NCI-H345 treated with DMSO at 0.1 percent for 48 hours (cell line): ENCODE measurements at regions not wholly inside any gene's neighbourhood (a gene's known extent, or its start where the extent isn't known, plus 50 kb on each side); places are given as distances from the start of the nearest gene placed in this dataset.
"Not testable (repeated sequence)": the region's sequence is repeated elsewhere in the genome, so short reads cannot be mapped to it uniquely, and the experiment has no call there.

Experiments used
- DNase-seq: peaks from one replicate; lab custom pipeline; 2025; ENCODE audit not compliant: unreplicated experiment; lab: John Stamatoyannopoulos, UW

DNA sequence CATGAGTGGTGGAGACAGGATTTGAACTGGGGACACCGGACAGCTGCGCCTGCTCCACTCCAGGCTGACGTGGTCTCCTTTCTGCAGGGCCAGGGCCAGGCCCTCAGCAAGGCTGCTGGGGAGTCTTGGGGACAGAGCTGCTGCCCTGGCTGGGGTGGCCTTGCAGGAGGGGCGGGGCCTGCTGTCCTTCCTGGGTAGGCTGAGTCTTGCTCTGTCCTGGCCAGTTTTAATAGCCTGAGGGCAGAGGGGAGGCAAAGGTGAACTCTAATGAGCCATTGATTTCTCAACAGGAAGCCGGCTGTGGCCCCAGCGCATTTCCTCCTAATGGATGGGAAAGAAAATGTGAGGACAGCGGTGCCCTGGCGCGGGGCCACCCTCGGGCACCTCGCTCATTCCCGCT, 428.4 kb upstream of the SULF2 start:
- not testable (repeated sequence) for DNase-seq

DNA sequence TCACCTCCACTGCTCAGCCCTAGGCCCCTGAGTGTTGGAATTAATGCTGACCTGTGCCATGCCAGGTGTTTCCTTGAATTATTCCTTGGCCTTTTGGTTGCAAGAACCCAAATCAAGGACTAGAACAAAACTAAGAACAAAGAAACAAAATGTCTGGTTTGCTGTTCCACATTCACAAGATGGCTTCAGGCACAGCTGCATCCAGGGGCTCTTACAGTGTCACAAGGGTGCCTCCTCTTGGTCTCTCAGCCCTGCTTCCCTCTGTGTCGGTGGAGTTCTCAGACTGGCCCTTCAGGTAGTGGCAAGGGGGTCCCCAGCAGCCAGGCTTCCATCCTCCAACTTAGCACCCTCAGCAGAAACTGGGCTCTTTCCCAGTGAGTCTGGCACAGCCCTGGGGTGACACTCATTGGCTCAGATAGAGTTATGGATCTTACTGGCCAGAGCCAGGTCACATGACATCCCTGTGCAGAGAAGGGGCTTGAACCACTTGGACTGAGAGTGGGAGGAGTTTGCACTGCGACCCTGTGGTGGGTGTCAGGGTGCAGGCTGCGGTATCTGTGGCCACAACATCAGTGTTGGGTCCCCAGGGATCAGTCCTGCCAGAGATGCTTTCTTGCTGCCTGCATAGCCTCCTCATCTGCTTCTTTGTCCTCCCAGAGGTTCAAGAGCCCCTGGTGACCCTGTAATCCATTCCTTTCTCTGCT, 427.7 kb upstream of the SULF2 start:
- no peak for DNase-seq

DNA sequence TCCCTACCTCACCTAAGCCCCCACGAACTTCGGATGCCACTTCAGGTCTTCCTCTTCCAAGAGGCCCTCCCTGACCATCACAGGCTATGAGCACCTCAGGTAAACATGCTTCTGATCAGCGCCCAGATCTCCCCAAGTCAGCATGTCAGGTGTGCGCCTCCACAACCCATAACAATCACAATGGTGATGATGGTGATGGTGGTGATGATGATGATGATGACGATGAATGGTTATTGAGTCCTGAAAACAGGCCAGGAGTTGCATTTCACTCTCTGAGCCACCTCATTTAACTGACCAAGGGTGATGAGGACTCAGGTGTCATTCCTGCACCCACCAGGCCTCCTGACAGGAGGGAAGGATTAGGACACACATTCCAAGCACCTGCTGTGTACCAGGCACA, 426.6 kb upstream of the SULF2 start:
- DNase-seq: no peak

DNA sequence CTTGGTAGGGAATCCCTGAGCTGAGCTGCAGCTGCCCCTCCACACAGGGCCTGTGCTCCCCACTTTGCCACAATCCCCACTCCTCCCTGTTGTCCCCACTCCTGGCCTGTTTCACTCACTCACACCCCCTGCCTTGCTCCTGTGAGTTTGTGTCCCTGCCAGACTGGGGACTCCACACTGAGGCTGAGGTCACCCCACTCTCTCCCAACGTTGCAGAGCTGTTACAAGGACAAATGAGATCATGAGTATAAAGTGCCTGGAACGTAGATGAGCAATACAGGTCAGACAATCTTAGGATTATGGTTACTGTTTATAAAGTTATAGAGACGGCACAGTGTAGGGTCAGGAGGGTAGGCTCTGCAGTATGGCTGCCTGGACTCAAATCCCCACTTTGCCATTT, 426.0 kb upstream of the SULF2 start:
- no peak for DNase-seq

DNA sequence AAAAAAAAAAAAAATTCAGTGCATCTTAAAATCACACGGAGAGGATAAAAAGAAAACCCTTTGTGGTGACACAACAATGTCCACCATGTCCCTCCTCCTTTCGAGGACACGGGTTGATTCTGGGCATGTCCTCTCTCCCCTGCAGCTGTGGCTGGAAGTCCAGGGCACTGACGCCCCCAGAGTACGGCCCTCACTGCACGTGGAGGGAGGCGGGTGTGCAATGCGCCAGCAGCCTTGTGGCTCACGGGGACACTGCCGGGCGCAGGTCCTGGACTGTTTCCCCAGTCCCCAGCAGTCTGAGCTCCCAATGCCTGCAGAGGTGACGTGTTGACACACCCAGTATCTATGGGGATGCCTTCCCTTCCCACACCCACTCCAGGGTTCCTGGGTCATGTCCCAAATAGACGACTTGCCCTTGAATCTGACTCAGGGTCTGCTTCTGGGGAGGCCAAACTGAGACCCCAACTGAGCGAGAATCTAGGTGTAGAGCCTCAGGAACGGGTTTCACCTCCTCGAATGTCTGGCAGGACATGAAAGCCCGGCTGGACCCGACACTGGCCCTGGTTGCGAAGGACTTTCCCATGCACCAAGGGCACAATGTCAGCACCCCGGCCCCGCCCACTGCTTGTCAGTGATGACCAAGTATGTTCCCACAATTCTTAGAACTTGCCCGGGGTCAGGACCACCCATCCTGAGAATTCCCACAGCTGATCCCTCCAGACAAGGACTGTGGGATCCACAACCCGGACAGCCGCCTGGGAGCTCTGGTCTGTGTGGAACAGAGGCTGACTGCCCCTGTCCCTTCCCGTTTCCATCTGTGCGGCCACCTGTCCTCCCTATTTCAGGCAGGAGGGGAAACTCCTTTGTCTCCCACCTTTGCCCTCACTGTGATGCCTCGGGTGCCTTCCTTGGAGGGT, 425.1 kb upstream of the SULF2 start:
- no peak for DNase-seq

DNA sequence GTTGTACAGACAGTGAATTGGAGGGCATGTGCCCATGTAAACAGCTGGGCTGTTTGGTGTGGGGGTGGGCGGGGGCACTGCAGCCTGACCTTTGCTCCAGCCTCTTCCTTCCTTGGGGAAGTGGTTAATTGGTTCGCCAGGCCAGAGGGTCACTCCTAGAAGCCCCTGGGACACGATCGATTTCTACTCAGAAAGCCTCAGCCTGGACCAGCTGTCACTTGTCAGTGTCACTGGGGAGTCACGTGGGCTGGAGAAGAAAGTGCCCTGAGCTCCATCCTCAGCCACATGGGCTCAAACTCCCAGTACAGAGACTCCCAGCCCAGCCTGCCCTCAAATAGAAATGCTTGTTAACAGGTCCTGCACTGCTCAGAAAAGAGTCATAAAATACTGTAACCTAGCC, 423.8 kb upstream of the SULF2 start:
- DNase-seq: no peak

DNA sequence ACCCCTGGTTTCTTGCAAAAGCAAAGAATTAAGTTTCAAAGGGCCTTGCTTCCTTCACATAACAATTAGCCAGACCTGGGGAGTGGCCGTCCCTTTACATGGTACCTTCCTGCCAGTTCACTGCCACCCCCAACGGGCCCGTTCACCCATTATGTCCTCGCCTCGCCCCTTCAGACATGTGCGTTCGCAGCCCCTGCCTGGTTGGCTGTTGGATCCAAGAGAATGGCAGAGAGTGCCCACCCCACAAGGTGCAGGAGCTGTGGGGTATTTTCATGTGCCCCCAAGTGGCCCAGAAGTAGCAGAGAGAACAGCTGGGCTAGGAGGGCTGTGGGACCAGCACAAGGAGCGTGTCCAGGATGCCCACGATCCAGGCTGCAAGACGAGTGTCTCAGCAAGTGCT, 422.9 kb upstream of the SULF2 start:
- no peak for DNase-seq

DNA sequence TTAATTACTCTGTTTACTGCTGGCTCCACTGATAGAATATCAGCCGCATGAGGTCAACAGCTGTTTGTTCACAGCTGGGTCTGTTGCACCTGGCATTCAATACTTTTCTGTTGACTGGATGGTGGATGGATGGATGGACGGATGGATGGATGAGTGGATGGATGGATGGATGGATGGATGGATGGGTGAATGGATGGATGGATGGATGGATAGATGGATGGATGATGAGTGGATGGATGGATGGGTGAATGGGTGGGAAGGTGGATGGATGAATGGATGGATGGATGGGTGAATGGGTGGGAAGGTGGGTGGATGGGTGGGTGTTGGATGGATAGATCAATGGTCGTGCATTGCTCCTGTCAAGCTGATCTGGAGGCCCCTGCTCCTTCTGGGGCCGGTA, 422.2 kb upstream of the SULF2 start:
- no peak for DNase-seq

DNA sequence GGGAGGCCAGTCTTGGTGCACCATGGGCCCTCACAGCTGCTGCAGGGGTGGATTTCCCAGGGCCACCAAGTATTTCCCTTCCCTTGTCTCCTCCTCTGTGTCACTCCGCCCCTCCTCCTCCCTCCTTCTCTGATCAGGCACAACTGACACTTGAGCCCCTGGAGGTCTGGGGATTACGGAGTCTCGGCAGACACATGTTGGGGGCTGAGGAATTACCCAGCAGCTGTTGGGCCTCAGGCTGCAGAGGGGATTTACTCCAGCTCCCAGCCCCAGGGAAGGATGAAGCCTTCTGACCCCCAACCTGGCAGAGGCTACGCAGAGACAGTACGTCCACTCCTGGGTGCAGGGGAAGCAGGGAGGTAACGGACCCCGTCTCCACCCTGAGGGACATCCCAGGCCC, 420.5 kb upstream of the SULF2 start:
- no peak for DNase-seq

DNA sequence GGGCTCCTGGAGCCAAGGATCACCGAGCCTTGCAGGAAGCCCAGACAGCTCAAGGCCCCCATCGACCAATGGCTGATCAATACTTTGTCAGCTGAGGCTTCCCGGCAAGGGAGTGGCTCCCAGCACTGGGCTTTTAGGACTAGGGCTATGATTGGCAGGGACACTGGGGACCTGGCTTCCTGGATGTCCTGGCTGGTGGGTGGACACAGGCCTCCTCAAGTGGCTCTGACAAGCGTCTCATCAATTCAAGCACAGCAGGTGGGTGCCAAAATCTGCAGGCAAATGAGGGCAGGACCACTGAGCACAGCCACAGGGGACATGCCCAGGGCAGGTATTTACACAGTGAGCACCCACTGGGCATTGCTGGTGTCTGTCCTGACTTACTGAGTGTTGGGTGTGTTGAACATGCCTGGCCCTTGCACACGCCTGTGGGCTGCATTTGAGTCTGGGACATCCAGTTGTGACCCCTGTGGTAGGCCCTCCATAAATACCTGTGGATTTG, 420.1 kb upstream of the SULF2 start:
- DNase-seq: no peak

DNA sequence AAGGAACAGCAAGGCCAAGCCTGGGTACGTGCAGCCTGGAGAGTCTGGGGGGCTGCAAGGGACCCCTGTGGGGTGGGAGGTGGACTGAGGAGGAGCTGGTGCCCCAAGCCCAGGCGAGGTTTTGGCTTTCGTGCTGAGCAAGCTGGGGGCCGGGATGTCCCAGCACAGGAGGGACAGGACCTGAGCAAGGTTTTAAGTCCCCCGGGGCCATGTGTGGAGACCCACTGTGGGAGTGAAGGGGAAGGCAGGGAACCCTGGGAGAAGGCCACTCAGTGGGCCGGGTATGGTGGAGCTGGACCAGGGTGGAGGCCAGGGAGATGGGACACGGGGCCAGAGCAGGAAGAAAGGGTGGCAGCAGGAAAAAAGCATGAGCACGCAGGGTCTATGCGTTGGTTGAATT, 419.2 kb upstream of the SULF2 start:
- no peak for DNase-seq

DNA sequence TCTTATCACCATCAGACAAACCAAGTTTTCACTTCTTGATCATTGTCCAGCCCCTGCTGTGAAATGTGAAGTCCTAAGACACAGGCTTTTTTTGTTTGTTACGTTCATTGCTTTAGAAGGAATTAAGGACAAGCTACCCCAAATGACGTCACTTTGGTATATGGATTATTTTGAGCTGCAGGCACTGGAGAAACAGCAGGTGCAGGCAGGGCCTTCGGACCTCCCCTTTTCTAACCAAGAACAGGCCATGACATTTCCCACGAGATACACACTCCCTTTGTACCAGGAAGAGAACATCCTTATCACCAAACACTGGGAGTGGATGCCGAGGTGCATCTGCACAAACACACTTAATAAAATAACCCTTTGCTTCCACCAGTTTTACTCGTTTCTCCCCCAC, 418.0 kb upstream of the SULF2 start:
- DNase-seq: no peak

DNA sequence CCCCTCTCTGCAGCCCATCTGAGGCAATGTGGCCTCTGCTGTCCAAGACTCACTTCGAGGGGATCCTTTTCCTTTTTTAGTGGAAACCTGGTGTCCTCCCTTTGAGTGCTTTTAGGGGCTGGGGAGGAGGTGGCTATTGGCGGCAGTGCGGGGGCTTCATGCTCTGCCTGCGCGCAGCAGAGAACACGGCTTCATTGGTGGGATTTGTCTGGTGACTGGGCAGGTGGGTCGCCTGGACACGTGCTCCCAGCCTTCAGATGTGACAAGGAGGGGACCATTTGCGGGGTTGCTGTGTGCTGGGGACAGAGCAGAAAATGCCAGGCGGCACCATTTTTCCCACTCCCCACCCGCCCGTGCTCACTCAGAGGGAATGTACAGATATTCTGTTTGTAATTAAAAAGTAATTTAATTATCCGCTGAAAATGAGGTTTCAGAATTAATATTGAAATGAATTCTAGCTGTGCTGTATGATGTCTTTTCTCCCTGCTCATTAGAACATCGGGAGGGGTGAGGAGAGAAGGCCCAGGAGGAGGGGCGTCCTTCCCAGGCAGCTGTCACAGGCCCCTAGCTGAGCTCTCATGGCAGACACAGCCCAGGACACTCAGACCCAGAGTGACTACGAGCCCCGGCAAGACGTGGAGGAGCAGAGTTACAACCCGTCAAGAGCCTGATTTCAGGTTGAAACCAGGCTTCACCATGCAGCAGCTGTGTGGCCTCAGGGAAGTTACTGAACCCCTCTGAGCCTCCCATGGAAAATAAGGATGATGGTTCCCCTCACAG, 417.2 kb upstream of the SULF2 start:
- no peak for DNase-seq

DNA sequence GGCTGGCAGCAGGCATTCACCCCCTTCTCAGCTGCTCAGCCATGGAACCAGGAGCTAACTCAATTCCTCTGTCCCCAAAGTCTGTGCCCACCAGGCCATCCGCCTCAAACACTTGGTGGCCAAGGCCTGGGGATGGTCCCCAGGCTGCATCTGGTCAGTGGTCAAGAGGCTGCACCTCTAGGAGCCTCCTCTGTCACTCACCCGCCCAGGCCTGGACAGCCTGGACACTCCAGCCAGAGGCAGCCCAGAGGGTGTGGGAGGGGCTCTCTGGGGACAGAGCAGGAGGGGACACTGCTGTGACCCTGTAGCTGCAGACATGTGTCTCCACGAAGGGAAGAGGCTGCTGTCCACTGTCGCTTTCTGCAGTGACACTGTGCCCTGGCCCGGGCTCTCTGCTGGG, 416.6 kb upstream of the SULF2 start:
- DNase-seq: no peak

DNA sequence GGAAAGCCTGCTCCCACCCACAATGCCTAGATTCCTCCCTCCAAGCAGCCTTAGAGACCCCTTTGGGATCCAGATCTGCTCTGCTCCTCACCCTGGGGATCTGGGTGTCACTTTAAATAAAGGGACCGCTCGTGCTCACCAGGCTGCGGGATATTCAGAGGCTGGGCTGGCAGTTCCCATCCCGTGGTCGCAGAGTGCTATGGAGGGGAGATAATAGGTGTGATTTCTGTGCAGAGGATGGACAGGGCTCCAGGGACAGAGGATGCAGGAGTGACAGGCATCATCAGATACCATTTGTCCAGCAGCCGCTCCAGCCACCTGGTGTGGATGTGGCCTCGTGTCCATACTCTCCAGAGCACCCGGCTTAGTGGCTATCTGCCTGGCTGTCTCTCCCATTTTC, 415.9 kb upstream of the SULF2 start:
- DNase-seq: no peak

DNA sequence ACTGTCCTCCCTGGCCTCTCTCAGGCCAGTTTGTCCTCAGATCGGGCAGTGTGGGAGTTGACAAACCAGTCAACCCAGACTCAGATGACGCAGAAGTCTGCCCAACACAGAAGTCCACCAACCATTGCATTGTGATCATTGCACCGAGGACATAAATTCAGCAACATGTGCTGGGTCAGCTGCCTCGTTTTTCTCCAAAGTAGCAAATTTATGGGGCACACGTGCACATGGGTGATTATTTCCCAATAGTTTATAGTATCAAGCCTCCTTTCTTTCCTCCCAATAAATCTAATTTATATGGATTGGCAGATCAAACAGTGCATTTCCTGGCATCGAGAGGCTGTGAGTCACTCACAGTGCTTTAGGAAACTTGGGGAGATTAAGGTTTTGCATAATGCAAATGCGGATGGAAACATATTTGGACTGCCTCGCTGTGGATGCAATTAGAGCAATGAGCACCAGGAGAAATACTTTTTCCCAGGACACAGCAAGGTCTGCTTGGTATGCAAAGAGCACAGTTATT, 413.7 kb upstream of the SULF2 start:
- DNase-seq: no peak

DNA sequence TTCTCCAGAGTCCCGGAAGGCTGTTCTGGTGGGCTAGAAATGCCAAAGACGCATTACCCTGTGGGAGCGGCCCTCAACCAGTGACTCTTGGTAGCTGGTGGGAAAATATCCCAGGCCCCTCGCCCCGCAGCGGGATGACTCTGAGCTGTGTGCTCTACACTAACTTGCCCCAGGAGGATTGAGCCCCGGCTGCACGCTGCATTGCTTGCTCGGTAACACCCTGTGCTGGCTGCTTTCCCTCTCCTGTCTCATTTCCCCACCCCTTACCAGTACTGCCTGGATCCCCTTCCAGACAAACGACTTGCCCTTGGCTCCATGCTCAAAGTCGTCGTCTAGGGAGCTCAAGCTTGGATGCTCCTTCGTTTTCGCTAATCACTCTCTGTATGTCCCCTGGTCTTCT, 411.8 kb upstream of the SULF2 start:
- DNase-seq: no peak

DNA sequence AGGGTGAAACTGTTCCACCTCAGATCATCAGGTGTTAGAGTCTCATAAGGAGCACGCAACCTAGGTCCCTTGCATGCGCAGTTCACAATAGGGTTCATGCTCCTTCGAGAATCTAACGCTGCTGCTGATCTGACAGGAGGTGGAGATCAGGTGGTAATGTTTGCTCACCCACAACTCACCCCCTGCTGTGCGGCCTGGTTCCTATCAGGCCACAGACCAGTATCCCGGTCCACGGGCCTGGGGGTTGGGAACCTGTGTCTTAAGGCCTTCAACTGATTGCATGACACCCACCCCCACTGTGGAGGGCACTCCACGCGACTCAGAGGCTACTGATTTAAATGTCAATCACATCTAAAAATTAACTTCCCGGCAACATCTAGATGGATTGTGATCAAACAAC, 411.2 kb upstream of the SULF2 start:
- no peak for DNase-seq

DNA sequence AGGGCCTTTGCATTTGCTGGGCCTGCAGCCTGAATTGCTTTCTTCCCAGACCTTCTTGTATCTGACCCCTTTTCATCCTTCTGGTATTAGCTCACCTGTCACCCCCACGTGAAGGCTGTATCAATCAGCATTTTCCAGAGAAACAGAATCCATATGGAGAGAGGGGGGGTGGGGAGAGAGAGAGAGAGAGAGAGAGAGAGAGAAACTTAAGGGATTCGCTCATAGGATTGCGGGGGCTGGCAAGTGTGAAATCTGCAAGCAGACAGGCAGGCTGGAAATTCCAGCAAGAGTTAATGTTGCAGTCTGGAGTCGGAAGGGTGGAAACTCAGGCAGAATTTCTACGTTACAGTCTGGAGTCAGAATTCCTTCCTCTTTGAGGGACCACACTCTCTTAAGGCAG, 410.7 kb upstream of the SULF2 start:
- DNase-seq: no peak

DNA sequence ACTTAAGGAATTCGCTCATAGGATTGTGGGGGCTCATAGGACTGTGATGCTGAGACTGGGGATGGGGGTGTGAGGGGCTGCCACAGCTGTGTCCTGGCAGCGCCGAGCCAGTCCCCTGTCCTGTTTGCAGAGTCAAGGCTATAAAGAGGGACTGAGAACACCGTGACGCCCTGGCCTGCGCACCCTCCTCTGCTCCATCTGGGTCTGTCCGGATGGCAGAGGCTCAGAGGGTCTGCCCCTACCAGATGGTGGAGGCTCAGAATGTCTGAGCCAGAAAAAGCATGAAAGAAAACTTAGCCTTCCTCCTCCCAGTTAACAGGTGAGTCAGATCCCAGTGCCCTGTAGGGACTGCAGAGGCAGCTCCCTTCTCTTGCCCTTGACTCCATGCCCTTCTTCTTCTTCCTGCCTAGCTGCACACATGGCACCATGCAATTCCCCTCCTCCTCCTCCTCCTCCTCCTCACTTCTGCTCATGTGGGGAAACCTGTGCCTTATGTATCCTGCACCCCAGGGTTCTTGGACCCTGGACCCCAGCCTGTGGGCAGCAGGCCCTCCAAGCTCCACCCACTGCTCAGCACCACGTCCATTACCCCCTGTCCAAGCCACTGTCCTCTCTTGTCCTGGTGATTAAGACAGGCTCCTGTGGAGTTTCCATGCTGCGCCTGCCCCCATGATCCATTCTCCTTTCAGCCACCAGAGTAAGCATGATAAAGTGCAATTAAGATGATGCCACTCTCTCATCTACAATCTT, 410.0 kb upstream of the SULF2 start:
- no peak for DNase-seq

DNA sequence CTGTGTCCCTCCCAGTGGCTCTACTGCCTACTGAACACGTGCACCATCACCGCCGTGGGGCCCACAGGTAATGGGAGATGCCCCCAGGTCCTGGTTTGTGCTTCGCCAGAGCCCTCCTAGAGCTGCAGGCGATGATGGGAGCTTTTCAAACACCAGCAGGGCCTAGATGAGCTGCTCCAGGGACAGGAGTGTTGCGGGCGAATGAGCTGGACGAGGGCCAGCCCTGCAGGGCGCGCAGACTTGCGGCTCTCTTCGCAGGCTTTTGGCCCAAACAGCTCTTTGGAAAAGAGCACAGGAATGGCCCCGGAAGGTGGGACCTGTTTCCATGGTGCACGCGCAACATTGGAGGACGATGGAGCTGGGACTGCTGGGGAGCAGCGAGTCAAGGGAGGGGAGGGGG, 409.3 kb upstream of the SULF2 start:
- peak; percentile 84 for DNase-seq
